ENCODE measurements at regions not wholly inside any gene's neighbourhood (a gene's known extent, or its start where the extent isn't known, plus 50 kb on each side); places are given as distances from the start of the nearest gene placed in this dataset.

DNA sequence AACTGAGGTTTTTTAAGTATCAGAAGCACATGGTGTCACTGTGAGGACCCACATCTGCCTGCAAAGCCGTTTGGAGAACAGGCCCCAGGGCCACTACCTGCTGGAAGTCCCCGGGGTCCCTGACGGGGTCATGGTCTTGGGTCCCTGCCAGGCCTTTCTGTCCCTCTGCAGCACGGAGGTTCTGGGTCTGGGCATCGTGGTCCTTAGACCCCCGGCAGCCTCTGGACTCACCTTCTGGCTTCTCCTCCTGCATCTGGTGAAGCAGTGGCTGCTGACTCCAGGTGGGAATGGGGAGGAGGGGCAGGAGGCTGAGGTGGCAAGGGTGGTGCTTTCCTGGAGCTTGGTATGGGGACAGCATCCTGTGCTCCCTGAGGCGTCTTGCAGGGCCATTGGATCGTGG lies 198.6 kb downstream of the TEX29 start:
- H3K27ac ChIP-seq = no peak overlapping the region
- H3K27me3 ChIP-seq = peaks cover 0 to 31% (median 7%) of the 10 kb centered on the region in 9 donors
- no peak for ATAC-seq
- H3K36me3 ChIP-seq = no peaks in the 10 kb centered on the region
- 52 to 69% (median 66%) methylated on average over 8 of the region's 8 CpGs for WGBS, 4 donors
- DNase-seq = no peak
- H3K9me3 ChIP-seq = no peaks in the 10 kb centered on the region
- no peaks in the 10 kb centered on the region for H3K4me1 ChIP-seq
- TF ChIP-seq POLR2A (IDR thresholded peaks at IDR 0.05) = no peak
- TF ChIP-seq, protein P1, sequence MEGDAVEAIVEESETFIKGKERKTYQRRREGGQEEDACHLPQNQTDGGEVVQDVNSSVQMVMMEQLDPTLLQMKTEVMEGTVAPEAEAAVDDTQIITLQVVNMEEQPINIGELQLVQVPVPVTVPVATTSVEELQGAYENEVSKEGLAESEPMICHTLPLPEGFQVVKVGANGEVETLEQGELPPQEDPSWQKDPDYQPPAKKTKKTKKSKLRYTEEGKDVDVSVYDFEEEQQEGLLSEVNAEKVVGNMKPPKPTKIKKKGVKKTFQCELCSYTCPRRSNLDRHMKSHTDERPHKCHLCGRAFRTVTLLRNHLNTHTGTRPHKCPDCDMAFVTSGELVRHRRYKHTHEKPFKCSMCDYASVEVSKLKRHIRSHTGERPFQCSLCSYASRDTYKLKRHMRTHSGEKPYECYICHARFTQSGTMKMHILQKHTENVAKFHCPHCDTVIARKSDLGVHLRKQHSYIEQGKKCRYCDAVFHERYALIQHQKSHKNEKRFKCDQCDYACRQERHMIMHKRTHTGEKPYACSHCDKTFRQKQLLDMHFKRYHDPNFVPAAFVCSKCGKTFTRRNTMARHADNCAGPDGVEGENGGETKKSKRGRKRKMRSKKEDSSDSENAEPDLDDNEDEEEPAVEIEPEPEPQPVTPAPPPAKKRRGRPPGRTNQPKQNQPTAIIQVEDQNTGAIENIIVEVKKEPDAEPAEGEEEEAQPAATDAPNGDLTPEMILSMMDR (IDR thresholded peaks at IDR 0.05) = no peak
- no peak overlapping the region for H3K4me3 ChIP-seq
- intact Hi-C loops (cut with DNase I) = no loop called here

DNA sequence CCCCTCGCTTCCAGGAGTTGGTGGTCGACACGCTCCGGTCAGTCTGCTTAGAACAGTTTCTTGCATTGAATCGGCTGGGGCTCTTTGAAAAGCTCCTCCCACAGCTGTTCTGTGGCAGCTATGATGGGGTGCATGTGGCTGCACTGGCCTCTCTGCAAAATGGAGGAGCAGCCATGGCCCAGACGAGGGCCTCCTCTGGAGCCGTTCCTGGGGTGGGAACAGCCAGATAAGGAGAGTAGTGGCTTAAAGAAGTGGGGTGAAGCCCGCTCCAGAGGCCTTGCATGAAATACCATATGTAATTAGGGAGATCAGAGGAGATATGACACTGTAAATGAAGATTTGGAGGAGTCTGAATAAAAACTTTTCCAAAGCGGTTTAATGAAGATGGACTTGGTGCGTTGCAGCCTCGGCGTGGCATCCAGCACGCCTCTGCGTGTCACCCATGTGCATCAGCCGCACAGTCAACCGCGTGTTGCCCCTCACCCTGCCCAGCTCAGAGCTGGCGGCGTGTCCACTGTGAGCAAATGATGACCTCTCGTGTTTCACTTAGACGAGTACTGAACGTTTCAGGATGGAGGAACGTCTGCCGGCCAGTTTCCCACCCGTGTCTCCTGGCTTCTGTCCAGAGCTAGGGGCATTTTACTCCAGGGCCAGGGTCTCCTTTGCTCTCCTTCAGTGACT lies 199.2 kb downstream of the TEX29 start:
- no peak for TF ChIP-seq POLR2A (IDR thresholded peaks at IDR 0.05)
- TF ChIP-seq, protein P1 (IDR thresholded peaks at IDR 0.05) = no peak
- intact Hi-C loops (cut with DNase I) = no loop called here
- H3K4me1 ChIP-seq = no peaks in the 10 kb centered on the region

DNA sequence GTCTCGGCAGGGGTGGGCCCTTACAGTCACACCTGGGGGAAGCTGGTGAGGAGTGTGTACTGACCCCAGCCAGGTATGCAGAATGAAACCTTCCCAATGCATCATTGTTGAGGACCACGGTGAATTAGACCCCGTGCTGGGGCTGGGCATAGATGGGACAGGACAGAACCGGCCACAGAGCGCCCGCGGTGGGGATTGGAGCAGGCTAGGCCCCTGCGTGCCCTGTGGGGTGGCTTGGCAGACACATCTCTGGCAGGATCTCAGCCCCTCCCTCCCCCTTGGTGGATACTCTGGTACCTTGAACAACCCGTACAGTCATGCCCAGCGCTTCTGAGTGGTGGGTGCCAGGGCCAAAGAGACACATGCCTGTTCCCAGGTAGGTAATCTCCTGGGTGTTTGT lies 200.6 kb downstream of the TEX29 start:
- DNase-seq (peak in 1 of 5 donors; percentile 48), ATAC-seq (peak in 1 of 4 donors; percentile 22)
- Histone ChIP-seq H3K9me3 (no peaks in the 10 kb centered on the region), H3K36me3 (no peaks in the 10 kb centered on the region), H3K27ac (no peak overlapping the region), H3K4me3 (no peak overlapping the region), H3K27me3 (peaks cover 0 to 15% (median 0%) of the 10 kb centered on the region in 9 donors), H3K4me1 (no peaks in the 10 kb centered on the region)
- WGBS, 4 donors = 79 to 90% (median 84%) methylated on average over 5 to 10 of the region's 10 CpGs
- intact Hi-C loops (cut with DNase I) = no loop called here
- TF ChIP-seq, protein P1 (IDR thresholded peaks at IDR 0.05) = no peak
- no peak for TF ChIP-seq POLR2A (IDR thresholded peaks at IDR 0.05)

More for the DNA sequence above, 199.2 kb downstream of the TEX29 start:
- Histone ChIP-seq H3K4me3 (no peak overlapping the region), H3K9me3 (no peaks in the 10 kb centered on the region), H3K27ac (no peak overlapping the region), H3K27me3 (peaks cover 0 to 25% (median 4%) of the 10 kb centered on the region in 9 donors), H3K36me3 (no peaks in the 10 kb centered on the region)
- ATAC-seq (no peak), DNase-seq (peak in 1 of 5 donors; percentile 45)
- WGBS, 4 donors = 74 to 79% (median 76%) methylated on average over 25 of the region's 25 CpGs

DNA sequence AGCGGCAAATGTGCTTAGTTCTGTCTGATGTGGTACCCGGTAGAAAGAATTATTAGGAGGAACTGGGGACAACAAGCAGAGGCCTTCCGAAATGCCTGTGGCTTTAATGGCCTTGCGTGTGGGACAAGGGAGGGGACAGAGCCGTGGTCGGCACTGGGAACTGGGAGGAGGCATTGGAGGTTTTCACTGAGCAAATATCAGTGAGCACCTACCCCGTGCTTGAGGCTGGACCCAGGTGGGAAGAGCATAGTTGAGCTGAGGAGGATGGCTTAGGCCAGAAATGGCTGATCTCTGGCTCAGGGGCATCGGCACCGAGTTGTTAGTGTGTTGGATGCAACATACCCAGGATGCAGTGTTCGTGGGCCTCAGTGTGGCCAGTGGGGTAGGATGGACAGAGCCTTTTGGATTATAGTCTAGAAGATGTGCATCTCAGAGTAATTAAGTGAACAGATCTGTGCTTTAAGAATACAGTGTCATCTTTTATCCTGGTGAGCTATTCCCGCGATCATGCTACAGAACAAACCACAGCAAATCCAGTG lies 201.3 kb downstream of the TEX29 start:
- WGBS, 4 donors = 73 to 76% (median 75%) methylated on average over 12 of the region's 12 CpGs

More for the DNA sequence above, 201.3 kb downstream of the TEX29 start:
- Histone ChIP-seq H3K36me3 (no peaks in the 10 kb centered on the region), H3K4me1 (no peaks in the 10 kb centered on the region), H3K4me3 (no peak overlapping the region), H3K9me3 (no peaks in the 10 kb centered on the region), H3K27me3 (peaks cover 0 to 8% (median 0%) of the 10 kb centered on the region in 9 donors), H3K27ac (no peak overlapping the region)
- ATAC-seq (no peak), DNase-seq (no peak)
- intact Hi-C loops (cut with DNase I) = no loop called here
- TF ChIP-seq, protein P1 (IDR thresholded peaks at IDR 0.05) = no peak
- no peak for TF ChIP-seq POLR2A (IDR thresholded peaks at IDR 0.05)
